ENCODE measurements at regions not wholly inside any gene's neighbourhood (a gene's known extent, or its start where the extent isn't known, plus 50 kb on each side); places are given as distances from the start of the nearest gene placed in this dataset.

GRCh38 chr3:34019158-34019557 is 220.7 kb downstream of the PDCD6IP start:
- no peaks in the 10 kb centered on the region for H3K9me3 Mint-ChIP-seq (ENCODE audit: low read depth)
- DNase-seq (ENCODE audit: low spot score, unreplicated experiment), result no peak
- no peaks in the 10 kb centered on the region for H3K36me3 Mint-ChIP-seq (ENCODE audit: insufficient read depth)
- H3K27me3 Mint-ChIP-seq, result peaks cover 65% of the 10 kb centered on the region
- no peak overlapping the region for H3K4me3 Mint-ChIP-seq (ENCODE audit: low read depth)
- no peak overlapping the region for H3K27ac Mint-ChIP-seq
- H3K4me1 Mint-ChIP-seq (ENCODE audit: low read depth), result peaks cover 1% of the 10 kb centered on the region
- TF ChIP-seq CTCF (IDR thresholded peaks at IDR 0.05; ENCODE audit: unreplicated experiment), result no peak

DNA sequence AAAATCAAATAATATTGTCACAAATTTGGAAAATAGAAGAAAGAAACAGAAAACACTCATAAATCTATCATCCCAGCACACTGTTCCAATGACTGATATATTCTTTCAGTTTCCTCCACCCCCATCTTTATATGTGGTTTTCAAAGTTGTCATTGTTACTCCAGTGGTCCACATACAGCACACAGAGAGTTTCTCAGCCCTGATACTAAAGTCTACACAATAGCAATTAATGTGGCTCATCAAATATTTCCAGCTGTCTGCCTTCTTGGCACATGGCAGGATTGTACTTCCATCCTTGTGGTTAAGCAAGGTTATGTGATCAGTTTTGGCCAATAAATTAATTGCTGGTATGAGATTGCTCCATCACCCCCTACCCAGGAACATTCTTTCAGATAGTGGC is 221.7 kb downstream of the PDCD6IP start:
- H3K27ac Mint-ChIP-seq, result no peak overlapping the region
- H3K9me3 Mint-ChIP-seq (ENCODE audit: low read depth), result no peaks in the 10 kb centered on the region
- H3K27me3 Mint-ChIP-seq, result peaks cover 63% of the 10 kb centered on the region
- DNase-seq (ENCODE audit: low spot score, unreplicated experiment), result no peak
- TF ChIP-seq CTCF (IDR thresholded peaks at IDR 0.05; ENCODE audit: unreplicated experiment), result no peak
- no peaks in the 10 kb centered on the region for H3K4me1 Mint-ChIP-seq (ENCODE audit: low read depth)
- no peaks in the 10 kb centered on the region for H3K36me3 Mint-ChIP-seq (ENCODE audit: insufficient read depth)
- no peak overlapping the region for H3K4me3 Mint-ChIP-seq (ENCODE audit: low read depth)

- no peak overlapping the region for H3K4me3 Mint-ChIP-seq (ENCODE audit: low read depth)
These were observed 222.6 kb downstream of the PDCD6IP start for GRCh38 chr3:34020726-34021680.

GRCh38 chr3:34022147-34022546 is 223.7 kb downstream of the PDCD6IP start:
- Mint-ChIP-seq H3K36me3 (ENCODE audit: insufficient read depth) (no peaks in the 10 kb centered on the region), H3K27ac (no peak overlapping the region), H3K4me3 (ENCODE audit: low read depth) (no peak overlapping the region), H3K27me3 (peaks cover 57% of the 10 kb centered on the region), H3K4me1 (ENCODE audit: low read depth) (no peaks in the 10 kb centered on the region), H3K9me3 (ENCODE audit: low read depth) (no peaks in the 10 kb centered on the region)
- TF ChIP-seq CTCF (IDR thresholded peaks at IDR 0.05; ENCODE audit: unreplicated experiment), result no peak
- no peak for DNase-seq (ENCODE audit: low spot score, unreplicated experiment)

More at GRCh38 chr3:34020726-34021680, 222.6 kb downstream of the PDCD6IP start:
- no peak for DNase-seq (ENCODE audit: low spot score, unreplicated experiment)
- H3K4me1 Mint-ChIP-seq (ENCODE audit: low read depth), result no peaks in the 10 kb centered on the region
- H3K9me3 Mint-ChIP-seq (ENCODE audit: low read depth), result no peaks in the 10 kb centered on the region
- H3K27me3 Mint-ChIP-seq, result peaks cover 60% of the 10 kb centered on the region
- no peak for TF ChIP-seq CTCF (IDR thresholded peaks at IDR 0.05; ENCODE audit: unreplicated experiment)
- no peaks in the 10 kb centered on the region for H3K36me3 Mint-ChIP-seq (ENCODE audit: insufficient read depth)
- no peak overlapping the region for H3K27ac Mint-ChIP-seq

DNA sequence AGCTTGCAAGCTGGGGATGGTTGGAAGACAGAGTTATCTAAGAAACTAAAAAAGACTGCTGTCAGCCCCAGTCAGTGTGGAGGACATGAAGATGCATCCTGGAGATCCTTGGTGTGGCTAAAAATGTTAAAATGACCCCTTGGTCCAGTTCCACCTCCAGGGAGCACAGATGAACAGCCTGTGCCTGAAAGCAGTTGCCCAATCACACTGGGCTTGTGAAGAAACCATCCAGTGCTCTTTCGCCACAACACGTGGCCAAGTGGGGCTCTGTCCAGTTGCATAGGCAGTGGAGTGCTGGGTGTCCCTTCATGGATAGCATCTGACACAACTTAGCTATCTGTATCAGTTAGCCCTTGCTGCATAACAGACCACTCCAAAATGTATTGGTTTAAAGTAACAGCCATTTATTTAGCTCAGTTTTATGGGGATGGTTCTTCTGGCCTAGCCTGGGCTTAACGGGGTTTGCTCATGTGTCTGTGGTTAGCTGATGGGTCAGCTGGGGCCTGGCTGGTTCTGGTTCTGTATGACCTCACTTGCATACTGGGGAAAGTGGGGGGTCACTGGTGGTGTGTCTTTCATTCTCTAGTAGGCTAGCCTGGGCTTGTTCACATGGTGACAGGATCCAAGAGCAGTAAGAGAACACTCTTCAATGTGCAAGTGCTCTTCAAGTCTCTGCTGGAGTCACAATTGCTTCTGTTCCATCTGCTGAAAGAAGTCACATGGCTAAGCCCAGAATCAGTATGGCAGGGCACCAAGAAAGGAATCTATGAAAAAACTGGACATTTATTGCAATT is 226.2 kb downstream of the PDCD6IP start:
- Mint-ChIP-seq H3K27me3 (peaks cover 50% of the 10 kb centered on the region), H3K4me1 (ENCODE audit: low read depth) (no peaks in the 10 kb centered on the region), H3K27ac (no peak overlapping the region), H3K4me3 (ENCODE audit: low read depth) (no peak overlapping the region), H3K9me3 (ENCODE audit: low read depth) (no peaks in the 10 kb centered on the region), H3K36me3 (ENCODE audit: insufficient read depth) (no peaks in the 10 kb centered on the region)
- DNase-seq (ENCODE audit: low spot score, unreplicated experiment), result no peak
- no peak for TF ChIP-seq CTCF (IDR thresholded peaks at IDR 0.05; ENCODE audit: unreplicated experiment)
